HEK293T (cell line): ENCODE measurements at regions not wholly inside any gene's neighbourhood (a gene's known extent, or its start where the extent isn't known, plus 50 kb on each side); places are given as distances from the start of the nearest gene placed in this dataset.
"Not testable (repeated sequence)": the region's sequence is repeated elsewhere in the genome, so short reads cannot be mapped to it uniquely, and the experiment has no call there.

Experiments used
- CTCF ChIA-PET: fragments of 350-600 bp; formaldehyde crosslinking; extraction: SDS; loops from one replicate; lab custom pipeline; 2021; ENCODE audit warnings: antibody characterized with exemption, inconsistent platforms; lab: Yijun Ruan, JAX
- POLR2A ChIA-PET: fragments of 350-600 bp; formaldehyde crosslinking; extraction: SDS; loops from one replicate; lab custom pipeline; 2020; ENCODE audit warnings: antibody characterized with exemption, inconsistent platforms; lab: Yijun Ruan, JAX
- DNase-seq: peaks from one replicate; pipeline ENCODE4 v3.0.0; 2012; ENCODE audit warnings: mixed read lengths; ENCODE audit errors: extremely low spot score
- ARNT ChIP-seq: fragments of 450-650 bp; IDR thresholded peaks from 2 replicates; pipeline ENCODE4 v1.6.1; 2017; ENCODE audit warnings: mild to moderate bottlenecking
- BHLHE40 ChIP-seq: fragments of 450-650 bp; IDR thresholded peaks from 2 replicates; pipeline ENCODE4 v1.6.1; 2016; ENCODE audit warnings: mild to moderate bottlenecking, moderate library complexity, borderline replicate concordance
- CTBP1 ChIP-seq: fragments of 450-650 bp; IDR thresholded peaks from 2 replicates; pipeline ENCODE4 v1.6.1; 2016; ENCODE audit warnings: borderline replicate concordance
- ELF4 ChIP-seq: fragments of 450-650 bp; IDR thresholded peaks from 2 replicates; pipeline ENCODE4 v1.6.1; 2017; ENCODE audit warnings: antibody characterized with exemption
- FOXA1 ChIP-seq: fragments of 450-650 bp; IDR thresholded peaks from 2 replicates; pipeline ENCODE4 v1.6.1; 2016; ENCODE audit warnings: mild to moderate bottlenecking
- FOXK2 ChIP-seq: fragments of 450-650 bp; IDR thresholded peaks from 2 replicates; pipeline ENCODE4 v1.6.1; 2016; ENCODE audit warnings: mild to moderate bottlenecking
- FOXM1 ChIP-seq: fragments of 450-650 bp; IDR thresholded peaks from 2 replicates; pipeline ENCODE4 v1.6.1; 2017; ENCODE audit warnings: mild to moderate bottlenecking, borderline replicate concordance
- HDGF ChIP-seq: fragments of 450-650 bp; IDR thresholded peaks from 2 replicates; pipeline ENCODE4 v1.6.1; 2017; ENCODE audit warnings: antibody characterized with exemption, borderline replicate concordance
- L3MBTL2 ChIP-seq: fragments of 450-650 bp; conservative IDR thresholded peaks from 2 replicates; pipeline ENCODE4 v1.6.1; 2016; ENCODE audit warnings: mild to moderate bottlenecking
- LEF1 ChIP-seq: fragments of 450-650 bp; IDR thresholded peaks from 2 replicates; pipeline ENCODE4 v1.6.1; 2017; ENCODE audit warnings: mild to moderate bottlenecking, borderline replicate concordance
- NFRKB ChIP-seq: fragments of 450-650 bp; IDR thresholded peaks from 2 replicates; pipeline ENCODE4 v1.6.1; 2016; ENCODE audit warnings: mild to moderate bottlenecking, moderate library complexity
- PKNOX1 ChIP-seq: fragments of 450-650 bp; IDR thresholded peaks from 2 replicates; pipeline ENCODE4 v1.6.1; 2016
- SP1 ChIP-seq: fragments of 450-650 bp; IDR thresholded peaks from 2 replicates; pipeline ENCODE4 v1.6.1; 2017
- SUZ12 ChIP-seq: fragments of 450-650 bp; IDR thresholded peaks from 2 replicates; pipeline ENCODE4 v1.6.1; 2016; ENCODE audit warnings: mild to moderate bottlenecking
- TARDBP ChIP-seq: fragments of 450-650 bp; IDR thresholded peaks from 2 replicates; pipeline ENCODE4 v1.6.1; 2016
- ZNF384 ChIP-seq: fragments of 450-650 bp; IDR thresholded peaks from 2 replicates; pipeline ENCODE4 v1.6.1; 2016

DNA sequence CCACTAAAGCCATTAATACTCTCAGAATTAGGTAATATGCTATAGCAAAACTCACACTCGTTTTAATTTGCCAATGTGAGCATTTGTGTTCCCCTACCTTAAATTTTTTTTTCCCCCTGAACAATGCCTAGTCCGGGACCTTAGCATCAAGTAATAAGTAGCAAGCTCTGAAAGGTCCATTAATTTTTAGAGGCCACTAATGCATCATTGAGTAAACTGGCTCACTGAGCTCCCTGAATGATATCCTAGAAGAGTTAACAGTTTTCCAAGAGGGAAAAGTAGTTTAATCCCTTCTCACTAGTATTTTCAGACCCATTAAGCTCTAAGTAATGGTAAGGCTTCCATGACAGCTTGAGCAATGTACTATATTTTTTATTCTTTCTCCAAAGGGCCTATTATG is 242.2 kb downstream of the MAT2B start:
- ChIA-PET POLR2A (no interaction called here), CTCF (no interaction called here)
- DNase-seq: no peak
- TF ChIP-seq L3MBTL2 (no peak), HDGF (no peak), PKNOX1 (no peak), ELF4 (no peak), ARNT (no peak), FOXA1 (no peak), SUZ12 (no peak), CTBP1 (no peak), SP1 (no peak), FOXM1 (no peak), BHLHE40 (no peak)

GRCh38 chr5:163748934-163749333 is 243.5 kb downstream of the MAT2B start:
- DNase-seq: no peak
- CTCF ChIA-PET: no interaction called here
- no peak for TF ChIP-seq FOXA1
- POLR2A ChIA-PET: no interaction called here

DNA sequence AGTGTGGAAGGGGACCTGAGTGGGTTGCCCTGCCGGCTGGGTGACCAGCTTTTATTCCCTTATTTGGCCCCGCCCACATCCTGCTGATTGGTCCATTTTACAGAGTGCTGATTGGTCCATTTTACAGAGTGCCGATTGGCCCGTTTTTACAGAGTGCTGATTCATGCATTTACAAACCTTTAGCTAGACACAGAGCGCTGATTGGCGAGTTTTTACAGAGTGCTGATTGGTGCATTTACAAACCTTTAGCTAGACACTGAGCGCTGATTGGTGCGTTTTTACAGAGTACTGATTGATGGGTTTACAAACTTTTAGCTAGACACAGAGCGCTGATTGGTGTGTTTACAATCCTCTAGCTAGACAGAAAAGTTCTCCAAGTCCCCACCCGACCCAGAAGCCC is 245.0 kb downstream of the MAT2B start:
- POLR2A ChIA-PET, DNase-seq, CTCF ChIA-PET: not testable (repeated sequence)

- DNase-seq: no peak
- CTCF ChIA-PET: no interaction called here
- TF ChIP-seq CTBP1 (no peak), BHLHE40 (no peak), HDGF (no peak), ZNF384 (no peak), L3MBTL2 (no peak), PKNOX1 (no peak), FOXM1 (no peak), TARDBP (no peak), FOXK2 (no peak), ARNT (no peak), ELF4 (no peak)
- POLR2A ChIA-PET: no interaction called here
These were observed 250.1 kb downstream of the MAT2B start for GRCh38 chr5:163755505-163755904.

DNA sequence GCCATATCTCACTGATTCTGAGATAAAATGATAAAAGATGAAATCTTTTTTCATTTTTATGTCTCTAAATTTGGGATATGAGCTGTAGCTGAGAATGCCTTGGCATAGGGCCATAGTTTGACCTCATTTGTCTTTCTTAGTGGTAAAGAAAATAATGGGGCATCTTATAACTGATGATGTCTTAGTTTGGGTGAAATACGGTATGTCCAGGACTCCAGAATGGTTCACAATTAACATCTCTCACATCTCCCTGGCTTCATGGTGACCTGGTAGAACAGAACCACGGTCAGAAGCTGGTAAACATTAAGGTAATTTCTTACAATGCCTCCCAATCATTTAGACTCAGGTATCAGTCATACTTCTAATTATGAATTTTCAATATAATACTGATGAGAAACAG is 250.8 kb downstream of the MAT2B start:
- ChIA-PET POLR2A (no interaction called here), CTCF (no interaction called here)
- no peak for TF ChIP-seq FOXM1
- TF ChIP-seq ELF4: no peak
- no peak for TF ChIP-seq FOXK2
- no peak for TF ChIP-seq LEF1
- TF ChIP-seq FOXA1: no peak
- no peak for TF ChIP-seq TARDBP
- TF ChIP-seq SUZ12: no peak
- TF ChIP-seq ARNT: no peak
- no peak for TF ChIP-seq BHLHE40
- no peak for TF ChIP-seq PKNOX1
- TF ChIP-seq HDGF: no peak
- TF ChIP-seq ZNF384: no peak
- no peak for TF ChIP-seq L3MBTL2
- no peak for TF ChIP-seq CTBP1
- no peak for TF ChIP-seq NFRKB
- DNase-seq: no peak

- TF ChIP-seq SP1 (no peak), FOXA1 (no peak)
- ChIA-PET CTCF (no interaction called here), POLR2A (no interaction called here)
- no peak for DNase-seq
These were observed 251.9 kb downstream of the MAT2B start for GRCh38 chr5:163757344-163757743.

GRCh38 chr5:163758283-163758711 is 252.9 kb downstream of the MAT2B start:
- TF ChIP-seq SP1 (no peak), FOXM1 (no peak), TARDBP (no peak), ZNF384 (no peak), CTBP1 (no peak), PKNOX1 (no peak), BHLHE40 (no peak), ARNT (no peak), FOXA1 (no peak)
- ChIA-PET CTCF (no interaction called here), POLR2A (no interaction called here)
- DNase-seq: no peak
